SK-N-SH treated with all-trans-retinoic acid at 6 μM for 48 hours (cell line): ENCODE measurements at regions not wholly inside any gene's neighbourhood (a gene's known extent, or its start where the extent isn't known, plus 50 kb on each side); places are given as distances from the start of the nearest gene placed in this dataset.

Source experiments
- CREB5 ChIP-seq: fragments of 250-450 bp; sonication (Bioruptor Pico); IDR thresholded peaks from 2 replicates; pipeline ENCODE4 v1.5.1; 2020; ENCODE audit warnings: low read depth, mild to moderate bottlenecking, moderate library complexity
- CSDC2 ChIP-seq: fragments of 250-450 bp; sonication (Bioruptor Pico); IDR thresholded peaks from 2 replicates; pipeline ENCODE4 v1.5.0; 2020; ENCODE audit warnings: mild to moderate bottlenecking, moderate library complexity
- GLIS3 ChIP-seq: fragments of 250-450 bp; sonication (Bioruptor Pico); IDR thresholded peaks from 2 replicates; pipeline ENCODE4 v1.5.0; 2020; ENCODE audit warnings: mild to moderate bottlenecking, moderate library complexity
- ISL1 ChIP-seq: fragments of 250-450 bp; sonication (Bioruptor Pico); IDR thresholded peaks from 2 replicates; pipeline ENCODE4 v2.1.2; 2022; ENCODE audit warnings: mild to moderate bottlenecking, moderate library complexity
- OSR1 ChIP-seq: fragments of 250-450 bp; sonication (Bioruptor Pico); IDR thresholded peaks from 2 replicates; pipeline ENCODE4 v1.8.0; 2022; ENCODE audit warnings: moderate library complexity, mild to moderate bottlenecking, inconsistent platforms
- PATZ1 ChIP-seq: fragments of 250-450 bp; sonication (Bioruptor Pico); IDR thresholded peaks from 2 replicates; pipeline ENCODE4 v1.8.0; 2020; ENCODE audit warnings: mild to moderate bottlenecking, moderate library complexity, borderline replicate concordance
- RARB ChIP-seq: fragments of 250-450 bp; sonication (Bioruptor Pico); IDR thresholded peaks from 2 replicates; pipeline ENCODE4 v1.8.0; 2021; ENCODE audit warnings: mild to moderate bottlenecking, moderate library complexity
- SNAI2 ChIP-seq: fragments of 250-450 bp; sonication (Bioruptor Pico); IDR thresholded peaks from 2 replicates; pipeline ENCODE4 v1.5.0; 2020; ENCODE audit warnings: mild to moderate bottlenecking, moderate library complexity
- TSHZ2 ChIP-seq: fragments of 250-450 bp; sonication (Bioruptor Pico); IDR thresholded peaks from 2 replicates; pipeline ENCODE4 v1.5.0; 2020; ENCODE audit warnings: mild to moderate bottlenecking, moderate library complexity
- ZFP3 ChIP-seq: fragments of 250-450 bp; sonication (Bioruptor Pico); IDR thresholded peaks from 2 replicates; pipeline ENCODE4 v1.5.0; 2020; ENCODE audit warnings: mild to moderate bottlenecking, moderate library complexity
- ZFP30 ChIP-seq: fragments of 450-650 bp; formaldehyde crosslinking; IDR thresholded peaks from 2 replicates; pipeline ENCODE4 v1.5.0; 2022; ENCODE audit warnings: mild to moderate bottlenecking, moderate library complexity
- ZNF565 ChIP-seq: fragments of 450-650 bp; formaldehyde crosslinking; conservative IDR thresholded peaks from 2 replicates; pipeline ENCODE4 v1.5.0; 2020; ENCODE audit warnings: low read depth, mild to moderate bottlenecking, moderate library complexity
- ZNF70 ChIP-seq: fragments of 450-650 bp; formaldehyde crosslinking; IDR thresholded peaks from 2 replicates; pipeline ENCODE4 v1.5.0; 2020; ENCODE audit warnings: mild to moderate bottlenecking, moderate library complexity

GRCh38 chr5:102666164-102666946, 88.8 kb upstream of the PAM start:
- TF ChIP-seq ZNF70 (CRISPR knock-in tag), result no peak
- TF ChIP-seq PATZ1 (CRISPR knock-in tag), result no peak
- no peak for TF ChIP-seq GLIS3
- no peak for TF ChIP-seq ZFP3
- TF ChIP-seq ZFP30 (CRISPR knock-in tag), result no peak
- TF ChIP-seq ISL1 (CRISPR knock-in tag), result no peak
- TF ChIP-seq CSDC2 (CRISPR knock-in tag), result no peak
- no peak for TF ChIP-seq OSR1 (CRISPR knock-in tag)
- TF ChIP-seq ZNF565 (CRISPR knock-in tag), result no peak
- no peak for TF ChIP-seq SNAI2 (CRISPR knock-in tag)
- TF ChIP-seq TSHZ2 (CRISPR knock-in tag), result no peak
- TF ChIP-seq RARB, result no peak
- no peak for TF ChIP-seq CREB5 (CRISPR knock-in tag)
